ENCODE measurements at regions not wholly inside any gene's neighbourhood (a gene's known extent, or its start where the extent isn't known, plus 50 kb on each side); places are given as distances from the start of the nearest gene placed in this dataset.
"Not testable (repeated sequence)": the region's sequence is repeated elsewhere in the genome, so short reads cannot be mapped to it uniquely, and the experiment has no call there.

DNA sequence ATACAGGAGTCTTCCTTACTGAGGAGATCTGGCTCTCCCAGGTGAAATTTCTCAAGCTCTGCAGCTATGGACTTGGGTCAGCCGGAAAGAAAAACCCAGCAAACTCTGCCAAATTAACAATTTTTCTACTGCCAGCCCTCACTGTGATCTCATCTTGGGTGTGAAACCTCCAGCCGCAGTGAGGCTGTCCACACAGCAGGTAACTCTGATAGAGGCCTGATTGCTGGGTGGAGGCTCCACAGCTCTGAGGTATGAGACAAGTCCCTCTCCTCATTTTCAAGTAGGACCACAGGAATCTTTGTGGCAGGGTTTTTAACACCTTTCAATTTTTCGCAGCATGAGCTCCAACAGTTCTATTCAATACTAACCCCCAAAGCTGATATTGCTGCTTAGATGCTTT lies 430.6 kb upstream of the RAB6C start:
- intact Hi-C loops (cut with DNase I): no loop called here
- H3K27me3 ChIP-seq: no peaks in the 10 kb centered on the region
- H3K36me3 ChIP-seq: no peaks in the 10 kb centered on the region
- H3K4me3 ChIP-seq: no peak overlapping the region
- no peak for DNase-seq
- ATAC-seq: no peak
- TF ChIP-seq, protein P1, sequence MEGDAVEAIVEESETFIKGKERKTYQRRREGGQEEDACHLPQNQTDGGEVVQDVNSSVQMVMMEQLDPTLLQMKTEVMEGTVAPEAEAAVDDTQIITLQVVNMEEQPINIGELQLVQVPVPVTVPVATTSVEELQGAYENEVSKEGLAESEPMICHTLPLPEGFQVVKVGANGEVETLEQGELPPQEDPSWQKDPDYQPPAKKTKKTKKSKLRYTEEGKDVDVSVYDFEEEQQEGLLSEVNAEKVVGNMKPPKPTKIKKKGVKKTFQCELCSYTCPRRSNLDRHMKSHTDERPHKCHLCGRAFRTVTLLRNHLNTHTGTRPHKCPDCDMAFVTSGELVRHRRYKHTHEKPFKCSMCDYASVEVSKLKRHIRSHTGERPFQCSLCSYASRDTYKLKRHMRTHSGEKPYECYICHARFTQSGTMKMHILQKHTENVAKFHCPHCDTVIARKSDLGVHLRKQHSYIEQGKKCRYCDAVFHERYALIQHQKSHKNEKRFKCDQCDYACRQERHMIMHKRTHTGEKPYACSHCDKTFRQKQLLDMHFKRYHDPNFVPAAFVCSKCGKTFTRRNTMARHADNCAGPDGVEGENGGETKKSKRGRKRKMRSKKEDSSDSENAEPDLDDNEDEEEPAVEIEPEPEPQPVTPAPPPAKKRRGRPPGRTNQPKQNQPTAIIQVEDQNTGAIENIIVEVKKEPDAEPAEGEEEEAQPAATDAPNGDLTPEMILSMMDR (IDR thresholded peaks at IDR 0.05): no peak
- H3K4me1 ChIP-seq: no peaks in the 10 kb centered on the region
- no peak overlapping the region for H3K27ac ChIP-seq
- H3K9me3 ChIP-seq: no peaks in the 10 kb centered on the region

DNA sequence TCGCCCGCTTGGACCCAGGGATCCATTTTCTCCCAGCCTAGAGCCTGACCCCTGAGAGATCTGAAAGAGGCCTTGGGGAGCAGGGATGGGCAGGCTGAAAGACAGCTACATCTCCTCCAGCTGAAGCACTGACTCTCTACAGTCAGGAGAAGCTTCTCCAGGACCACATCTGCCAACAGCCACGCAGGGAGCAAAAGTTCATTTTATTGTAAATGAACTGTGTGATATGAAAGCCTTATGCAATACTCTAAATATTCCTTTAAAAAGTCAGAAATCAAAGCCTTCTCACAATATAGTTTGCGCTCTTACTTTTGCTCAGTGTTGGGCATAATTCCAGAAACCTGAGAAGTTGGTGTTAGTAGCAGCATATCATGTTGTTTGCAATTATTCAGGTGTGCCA lies 428.9 kb upstream of the RAB6C start:
- H3K36me3 ChIP-seq: no peaks in the 10 kb centered on the region
- no peak overlapping the region for H3K27ac ChIP-seq
- TF ChIP-seq, protein P1 (IDR thresholded peaks at IDR 0.05): no peak
- intact Hi-C loops (cut with DNase I): no loop called here
- no peak for ATAC-seq
- no peaks in the 10 kb centered on the region for H3K4me1 ChIP-seq
- DNase-seq: peak in 2 of 4 donors; percentile 24 to 40
- H3K4me3 ChIP-seq: no peak overlapping the region
- no peaks in the 10 kb centered on the region for H3K9me3 ChIP-seq
- no peaks in the 10 kb centered on the region for H3K27me3 ChIP-seq

DNA sequence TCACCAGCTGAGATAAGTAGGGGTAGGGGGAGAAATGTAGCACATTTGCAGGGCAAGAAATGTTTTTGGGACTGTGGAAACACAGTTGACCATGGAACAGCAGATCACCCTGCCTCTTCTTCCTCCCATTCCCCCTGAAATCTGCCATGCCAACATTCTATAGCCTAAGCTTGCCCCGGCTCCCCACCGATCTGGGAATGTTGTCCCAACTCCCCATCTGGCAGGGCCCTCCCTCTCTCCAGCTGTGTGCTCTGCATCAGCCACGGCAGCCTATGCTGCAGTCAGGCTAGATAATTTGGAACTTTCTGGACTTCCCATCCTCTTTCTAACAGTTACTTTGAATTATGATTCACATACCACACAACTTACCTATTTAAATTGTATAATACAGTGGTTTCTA lies 425.1 kb upstream of the RAB6C start:
- Histone ChIP-seq H3K27ac (no peak overlapping the region), H3K27me3 (no peaks in the 10 kb centered on the region), H3K4me3 (no peak overlapping the region), H3K9me3 (no peaks in the 10 kb centered on the region), H3K36me3 (no peaks in the 10 kb centered on the region), H3K4me1 (no peaks in the 10 kb centered on the region)
- TF ChIP-seq, protein P1 (IDR thresholded peaks at IDR 0.05): no peak
- DNase-seq: no peak
- ATAC-seq: no peak
- intact Hi-C loops (cut with DNase I): no loop called here

DNA sequence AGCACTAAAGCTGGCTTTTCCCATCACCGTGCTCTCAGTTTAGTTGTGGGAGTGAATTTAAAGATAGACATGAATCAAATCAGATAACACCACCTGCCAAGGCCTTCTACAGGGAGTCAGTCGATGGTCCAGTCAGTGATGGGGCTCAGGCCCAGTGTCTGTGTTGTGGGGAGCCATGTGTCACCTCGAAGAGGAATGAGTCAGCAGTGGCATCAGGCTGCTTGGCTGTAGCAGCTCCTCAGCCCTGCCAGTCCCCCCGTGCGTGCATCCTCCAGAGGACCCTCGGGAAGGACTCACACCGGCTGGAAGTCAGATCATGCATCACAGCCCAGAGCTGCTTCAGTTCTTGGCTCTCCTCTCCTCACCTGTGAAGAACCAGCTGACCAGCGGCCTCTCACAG lies 420.4 kb upstream of the RAB6C start:
- Histone ChIP-seq H3K4me3 (no peak overlapping the region), H3K9me3 (no peaks in the 10 kb centered on the region), H3K36me3 (no peaks in the 10 kb centered on the region), H3K4me1 (no peaks in the 10 kb centered on the region), H3K27me3 (no peaks in the 10 kb centered on the region), H3K27ac (no peak overlapping the region)
- intact Hi-C loops (cut with DNase I): no loop called here
- no peak for ATAC-seq
- TF ChIP-seq, protein P1 (IDR thresholded peaks at IDR 0.05): no peak
- DNase-seq: no peak

DNA sequence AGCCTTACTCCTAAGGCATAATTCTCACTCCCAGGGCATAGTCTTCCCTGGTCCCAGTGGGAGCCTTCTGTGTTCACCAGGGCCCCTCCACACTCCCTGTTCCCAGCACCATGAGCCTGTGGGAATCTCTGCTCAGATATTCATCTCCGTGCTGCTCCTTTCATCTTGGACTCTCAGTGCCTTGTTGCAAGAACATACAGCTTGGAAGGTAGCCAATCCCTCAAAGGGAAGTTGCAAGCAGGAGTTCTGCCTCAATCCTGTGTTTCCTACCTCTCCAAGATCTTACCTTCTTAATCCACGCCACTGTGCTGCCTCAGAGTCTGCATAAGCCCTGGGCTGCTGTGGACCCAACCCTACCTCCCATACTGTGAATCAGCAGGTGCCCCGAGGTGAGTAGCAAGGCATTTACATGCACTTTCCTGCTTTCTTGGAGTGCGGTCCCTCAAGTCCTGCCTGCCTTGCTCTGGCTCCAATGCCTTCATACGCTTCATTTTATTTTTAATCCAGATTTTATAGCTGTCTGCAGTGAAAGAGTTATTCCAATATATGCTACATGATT lies 413.8 kb upstream of the RAB6C start:
- intact Hi-C loops (cut with DNase I): no loop called here
- ATAC-seq: no peak
- TF ChIP-seq, protein P1 (IDR thresholded peaks at IDR 0.05): no peak

DNA sequence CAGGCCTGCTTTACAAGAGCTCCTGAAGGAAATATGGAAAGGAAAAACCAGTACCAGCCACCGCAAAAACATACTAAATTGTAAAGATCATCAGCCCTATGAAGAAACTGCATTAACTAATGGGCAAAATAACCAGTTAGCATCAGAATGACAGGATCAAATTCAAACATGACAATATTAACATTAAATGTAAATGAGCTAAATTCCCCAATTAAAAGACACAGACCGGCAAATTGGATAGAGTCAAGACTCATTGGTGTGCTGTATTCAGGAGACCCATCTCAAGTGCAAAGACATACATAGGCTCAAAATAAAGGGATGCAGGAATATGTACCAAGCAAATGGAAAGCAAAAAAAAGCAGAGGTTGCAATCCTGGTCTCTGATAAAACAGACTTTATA lies 408.7 kb upstream of the RAB6C start:
- DNase-seq; H3K4me3 ChIP-seq; intact Hi-C loops (cut with DNase I); H3K27me3 ChIP-seq; H3K27ac ChIP-seq; H3K4me1 ChIP-seq; ATAC-seq; H3K36me3 ChIP-seq: not testable (repeated sequence)
- H3K9me3 ChIP-seq: peaks cover 0 to 45% of the 10 kb centered on the region in 2 donors

More for the DNA sequence above, 413.8 kb upstream of the RAB6C start:
- Histone ChIP-seq H3K36me3 (no peaks in the 10 kb centered on the region), H3K27me3 (no peaks in the 10 kb centered on the region), H3K4me1 (no peaks in the 10 kb centered on the region), H3K27ac (no peak overlapping the region), H3K9me3 (peaks cover 0 to 20% of the 10 kb centered on the region in 2 donors), H3K4me3 (no peak overlapping the region)
- DNase-seq: peak in 1 of 4 donors; percentile 25
